HG03025 (cell line): ENCODE measurements at regions not wholly inside any gene's neighbourhood (a gene's known extent, or its start where the extent isn't known, plus 50 kb on each side); places are given as distances from the start of the nearest gene placed in this dataset.

Source experiments
- ATAC-seq: cut with Tn5 transposase; IDR thresholded peaks from one replicate; pipeline ENCODE4 v1.9.1; 2021; ENCODE audit warnings: mild to moderate bottlenecking, moderate library complexity; ENCODE audit not compliant: unreplicated experiment, low FRiP score

DNA sequence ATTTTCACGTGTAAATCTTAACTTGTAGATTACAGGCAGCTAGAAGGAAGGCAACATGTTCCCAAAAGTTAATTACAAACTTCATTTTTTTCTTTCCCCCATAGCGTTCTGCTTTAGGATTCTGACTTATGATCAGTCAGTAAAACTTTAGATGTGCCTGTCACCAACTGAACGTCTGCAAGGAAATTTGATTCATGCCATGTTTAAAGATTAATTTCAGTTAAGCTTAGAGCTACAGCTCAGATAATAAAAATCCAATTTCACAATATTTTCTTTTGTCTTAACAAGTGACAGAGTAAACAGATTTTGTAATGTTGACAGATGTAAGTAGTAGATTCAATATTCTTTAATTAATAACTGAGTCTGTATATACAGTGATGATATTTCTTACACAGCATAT, 253.1 kb downstream of the NFKBIZ start:
- ATAC-seq = no peak

DNA sequence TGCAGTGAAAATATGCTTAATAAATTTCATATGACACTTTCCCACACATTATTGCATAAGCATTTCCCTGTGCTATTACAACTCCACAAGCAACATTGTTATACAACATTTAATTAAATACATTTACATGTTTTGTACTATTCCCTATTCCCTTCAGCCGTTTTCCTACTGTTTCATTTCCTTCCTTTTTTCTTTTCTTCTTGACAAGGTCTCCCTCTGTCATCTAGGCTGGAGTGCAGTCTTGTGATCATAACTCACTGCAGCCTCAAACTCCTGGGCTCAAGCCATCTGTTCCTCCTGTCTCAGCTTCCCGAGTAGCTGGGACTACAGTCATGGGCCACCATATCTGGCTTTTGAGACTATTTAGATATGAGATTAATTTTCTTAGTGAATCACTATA, 254.7 kb downstream of the NFKBIZ start:
- ATAC-seq = no peak

DNA sequence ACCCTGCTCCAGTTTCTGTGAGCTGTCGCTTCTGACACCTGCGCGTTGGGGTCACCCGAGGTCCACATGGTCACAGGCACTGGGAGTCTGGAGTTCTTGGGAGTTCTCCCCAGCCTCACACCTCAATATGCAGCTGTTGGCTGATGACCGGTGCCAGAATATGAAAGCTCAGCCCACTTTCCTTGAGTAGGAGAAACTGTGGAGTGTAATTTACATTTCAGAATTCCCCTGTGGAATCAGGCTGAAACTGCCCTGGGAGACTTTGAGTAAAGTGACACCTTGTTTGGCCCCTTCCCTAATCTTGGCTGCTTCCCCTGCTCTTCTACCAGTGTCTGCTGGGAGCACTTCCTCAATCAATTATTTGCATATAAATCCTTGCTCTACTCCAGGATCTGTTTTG, 255.9 kb downstream of the NFKBIZ start:
- no peak for ATAC-seq

DNA sequence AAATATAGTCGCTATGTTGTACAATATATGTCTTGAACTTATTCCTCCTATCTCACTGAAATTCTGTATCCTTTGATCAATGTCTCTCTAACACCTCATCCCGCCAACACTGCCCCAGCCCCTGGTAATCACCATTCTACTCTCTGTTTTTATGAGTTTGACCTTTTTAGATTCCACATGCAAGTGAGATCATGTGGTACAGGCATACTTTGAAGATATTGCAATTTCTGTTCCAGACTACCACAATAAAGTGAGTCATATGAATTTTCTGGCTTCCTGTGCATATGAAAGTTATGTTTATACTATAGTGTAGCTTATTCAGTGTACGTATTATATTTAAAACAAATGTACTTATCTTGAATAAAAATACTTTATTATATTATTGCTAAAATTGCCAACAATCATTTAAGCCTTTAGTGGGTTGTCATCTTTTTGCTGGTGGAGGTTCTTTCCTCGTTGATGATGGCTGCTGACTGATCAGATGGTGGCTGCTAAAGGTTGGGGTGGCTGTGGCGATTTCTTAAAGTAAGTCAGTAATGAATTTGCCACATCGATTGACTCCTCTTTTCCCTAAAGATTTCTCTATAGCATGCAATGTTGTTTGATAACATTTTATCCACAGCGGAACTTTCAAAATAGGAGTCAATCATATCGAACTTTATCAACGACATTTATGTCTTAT, 257.2 kb downstream of the NFKBIZ start:
- ATAC-seq = no peak

DNA sequence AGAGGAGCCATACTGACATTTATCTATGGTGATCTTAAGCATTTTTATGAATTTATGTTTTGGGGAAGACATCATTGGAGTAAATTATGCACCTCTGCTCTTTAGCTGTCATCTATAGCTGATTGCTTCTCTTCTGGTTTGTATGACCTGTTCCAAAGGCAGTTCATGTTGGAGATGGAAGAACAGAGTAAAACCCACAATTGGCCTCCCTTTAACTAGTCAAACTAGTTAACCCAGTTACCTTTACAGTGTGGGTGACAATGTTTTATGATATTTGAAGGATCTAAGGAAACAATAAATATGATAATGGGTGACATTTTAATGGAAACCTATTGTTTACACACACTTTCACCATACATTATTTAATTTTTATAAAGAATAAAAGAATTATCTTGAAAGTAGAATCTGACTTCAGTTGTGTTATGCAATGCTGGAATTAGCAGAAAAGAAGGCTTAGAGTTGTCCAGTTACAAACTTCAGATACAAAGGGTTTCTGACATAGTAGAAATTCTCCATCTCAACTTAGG, 263.5 kb downstream of the NFKBIZ start:
- no peak for ATAC-seq

DNA sequence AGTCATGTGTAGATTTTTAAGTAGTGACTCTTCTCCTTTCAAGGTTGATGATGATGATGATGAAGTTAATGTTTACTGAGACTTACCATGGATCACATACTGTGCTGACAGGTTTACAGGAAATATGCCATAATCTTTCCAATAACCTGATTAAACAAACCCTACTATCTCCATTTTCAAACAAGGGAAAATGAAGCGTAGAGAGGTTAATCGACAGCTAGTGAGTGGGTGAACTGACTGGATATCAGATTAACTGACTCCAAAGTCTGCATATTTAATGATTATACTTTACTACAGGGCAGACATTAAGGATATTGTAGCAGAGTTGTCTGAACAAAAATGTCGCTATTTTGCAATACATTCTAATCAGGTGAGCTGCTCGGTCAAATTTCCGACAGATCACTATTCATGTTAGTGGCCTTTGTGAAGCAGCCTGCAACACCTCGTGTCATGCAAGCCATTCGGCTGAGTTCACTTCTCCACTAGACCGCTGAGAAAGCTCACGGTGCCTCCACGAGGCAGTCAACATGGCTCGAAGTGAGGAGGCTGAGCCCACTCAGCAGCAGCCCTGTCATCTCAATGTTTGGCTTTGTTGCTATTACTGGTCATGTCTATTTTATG, 264.2 kb downstream of the NFKBIZ start:
- no peak for ATAC-seq

DNA sequence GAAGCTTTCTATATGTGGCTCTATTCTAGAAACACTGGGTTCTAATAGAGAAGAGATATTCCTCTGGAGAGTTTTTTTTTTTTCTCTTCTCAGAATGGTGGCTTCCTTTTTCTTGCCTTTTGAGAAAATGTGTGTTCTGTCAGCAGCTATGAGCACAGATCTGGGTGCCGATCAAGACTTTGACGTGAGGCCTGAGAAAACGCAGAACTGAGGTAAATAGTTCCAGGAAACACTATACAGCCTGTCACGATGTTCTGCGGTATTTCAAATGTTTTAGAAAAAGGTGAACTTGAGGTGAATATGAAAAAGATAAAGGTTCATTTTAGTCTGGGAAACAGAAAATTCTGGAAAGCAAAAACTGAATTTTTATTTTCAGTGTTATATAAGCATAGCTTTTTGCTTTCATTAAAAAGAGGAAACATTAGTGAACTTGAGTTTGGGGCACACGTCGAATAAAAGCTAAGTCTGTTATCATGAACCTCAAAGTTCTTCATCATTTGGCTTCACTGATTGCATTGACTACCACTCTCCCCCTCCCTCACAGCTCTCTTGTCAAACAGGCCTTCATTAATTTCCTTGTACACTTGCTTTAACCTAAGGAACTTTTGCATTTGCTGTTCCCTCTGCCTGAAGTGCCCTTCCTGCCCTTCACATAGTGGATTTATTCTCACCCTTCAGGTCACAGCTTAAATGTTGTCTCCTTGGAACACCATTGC, 265.1 kb downstream of the NFKBIZ start:
- ATAC-seq = no peak

DNA sequence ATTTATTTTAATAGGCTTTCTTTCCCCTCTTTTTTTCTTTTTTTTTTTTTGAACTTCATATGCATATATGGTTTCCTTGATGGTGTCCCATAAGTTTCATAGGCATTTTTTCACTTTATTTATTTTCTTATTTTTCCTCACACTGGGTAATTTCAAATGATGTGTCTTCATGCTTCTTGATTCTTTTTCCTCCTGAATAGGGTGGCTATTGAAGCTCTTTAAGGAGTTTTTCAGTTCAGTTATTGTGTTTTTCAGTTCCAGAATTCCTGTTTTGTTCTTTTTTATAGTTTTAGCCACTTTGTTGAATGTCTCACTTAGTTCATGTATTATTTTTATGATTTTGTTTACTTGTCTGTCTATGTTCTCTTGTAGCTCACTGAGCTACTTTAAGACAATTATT, 273.2 kb downstream of the NFKBIZ start:
- ATAC-seq = no peak

DNA sequence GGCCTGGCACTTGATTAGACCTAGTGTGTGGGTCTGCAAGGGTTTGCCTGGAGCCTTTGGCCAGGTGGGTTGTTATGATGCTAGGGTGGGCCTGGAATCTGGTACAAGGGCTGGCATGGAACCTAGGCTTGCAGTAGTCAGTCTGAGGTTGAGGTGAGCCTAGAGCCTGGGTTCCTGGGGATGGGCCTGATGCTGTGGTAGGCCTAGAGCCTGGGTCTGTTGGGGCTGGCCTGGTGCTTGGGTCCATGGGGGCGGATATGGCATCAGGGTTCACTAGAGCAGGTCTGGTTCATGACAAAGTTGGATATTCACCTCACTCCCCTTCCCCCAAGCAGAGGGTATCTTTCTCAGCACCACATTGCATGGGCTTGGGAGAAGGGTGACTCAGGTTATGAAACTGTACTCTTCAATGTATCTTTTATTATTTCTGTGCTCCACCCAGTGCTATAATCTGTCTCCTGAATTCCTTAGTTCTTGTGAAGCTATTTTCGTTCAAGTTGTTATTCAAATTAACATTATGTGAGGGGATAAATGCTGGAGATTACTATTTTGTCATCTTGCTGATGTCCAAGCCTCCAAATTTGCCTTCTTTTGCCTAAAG, 274.4 kb downstream of the NFKBIZ start:
- ATAC-seq = no peak

DNA sequence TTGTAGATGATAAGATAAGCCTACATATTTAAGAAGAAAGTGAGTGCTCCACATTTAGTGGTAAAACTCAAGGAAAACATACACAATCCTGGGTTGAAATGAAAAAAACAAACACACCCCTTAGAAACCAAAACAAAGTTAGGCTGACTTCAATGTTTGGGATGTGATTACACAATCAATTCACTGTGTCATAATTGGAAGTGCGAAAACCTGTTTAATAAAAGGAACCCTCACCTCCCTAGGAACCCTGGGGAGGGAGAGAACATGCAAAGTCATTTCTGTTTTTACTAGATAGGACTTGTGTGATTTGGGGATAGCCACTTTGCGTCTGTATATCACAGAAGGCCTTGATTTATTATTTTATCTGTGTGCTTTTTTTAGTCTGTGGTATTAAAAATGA, 275.0 kb downstream of the NFKBIZ start:
- ATAC-seq = no peak

DNA sequence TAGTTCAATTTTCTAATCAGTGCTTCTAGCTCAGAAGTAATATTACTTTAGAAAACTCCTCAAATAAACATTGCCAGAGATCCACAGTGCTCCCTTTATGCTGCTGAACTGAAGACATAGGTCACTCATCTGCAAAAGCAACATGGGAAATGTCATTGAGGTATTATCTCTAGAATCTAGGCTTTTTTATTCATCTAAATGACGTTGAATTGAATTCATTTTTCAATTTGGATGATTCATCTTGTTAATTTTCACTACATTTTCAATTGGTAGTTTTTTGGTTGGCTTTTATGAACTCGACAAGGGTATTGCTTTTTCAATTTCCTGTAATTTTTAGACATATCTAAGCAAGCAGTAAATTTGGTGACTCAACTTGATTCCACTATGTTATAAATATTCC, 275.4 kb downstream of the NFKBIZ start:
- ATAC-seq = no peak

DNA sequence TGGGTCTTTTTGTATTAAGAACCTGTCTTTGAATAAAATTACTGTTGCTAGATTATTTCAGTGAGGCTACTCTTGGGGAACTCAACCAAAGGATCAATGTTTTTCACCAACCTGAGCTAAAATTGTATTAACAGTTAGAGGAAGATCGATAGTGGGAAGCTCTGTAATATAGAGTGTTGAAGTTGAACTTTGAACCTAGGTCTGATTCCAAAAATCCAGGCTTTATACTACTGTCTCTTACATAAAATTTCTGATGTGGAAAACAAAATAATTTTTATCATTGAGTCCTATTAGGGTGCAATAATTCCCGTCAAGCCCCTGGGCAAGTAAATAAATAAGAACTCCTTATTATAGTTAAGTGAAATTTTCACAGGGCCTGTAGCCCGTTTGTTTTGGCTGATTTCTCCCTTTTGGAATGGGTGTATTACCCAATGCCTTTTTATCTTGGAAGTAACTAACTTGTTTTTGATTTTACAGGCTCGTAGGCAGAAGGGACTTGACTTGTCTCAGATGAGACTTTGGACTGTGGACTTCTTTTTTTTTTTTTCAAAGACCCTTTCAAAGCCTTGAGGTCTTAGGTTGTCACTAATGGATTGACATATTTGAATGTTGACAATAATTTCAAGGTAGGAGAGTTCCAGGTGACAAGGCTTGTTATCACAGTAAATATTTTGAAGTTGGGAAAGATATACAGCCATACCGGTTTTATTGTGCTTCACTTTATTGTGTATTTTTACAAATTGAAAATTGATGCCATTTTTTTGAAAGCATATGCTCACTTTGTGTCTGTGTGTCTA, 276.1 kb downstream of the NFKBIZ start:
- ATAC-seq = no peak

DNA sequence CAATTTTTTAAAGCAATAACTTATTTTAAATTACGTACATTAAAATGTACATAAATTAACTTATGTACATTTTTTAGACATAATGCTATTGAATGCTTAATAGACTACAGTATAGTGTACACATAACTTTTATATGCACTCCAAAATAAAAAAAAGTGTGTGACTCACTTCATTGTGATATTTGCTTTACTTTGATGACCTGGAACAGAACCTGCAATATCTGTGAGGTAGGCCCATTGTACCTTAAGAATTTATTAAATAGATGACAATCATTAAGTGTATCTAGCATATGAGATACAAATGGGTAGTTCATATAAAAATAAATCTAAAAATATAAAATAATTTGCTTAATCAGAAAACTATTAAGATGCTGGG, 276.7 kb downstream of the NFKBIZ start:
- ATAC-seq = no peak

DNA sequence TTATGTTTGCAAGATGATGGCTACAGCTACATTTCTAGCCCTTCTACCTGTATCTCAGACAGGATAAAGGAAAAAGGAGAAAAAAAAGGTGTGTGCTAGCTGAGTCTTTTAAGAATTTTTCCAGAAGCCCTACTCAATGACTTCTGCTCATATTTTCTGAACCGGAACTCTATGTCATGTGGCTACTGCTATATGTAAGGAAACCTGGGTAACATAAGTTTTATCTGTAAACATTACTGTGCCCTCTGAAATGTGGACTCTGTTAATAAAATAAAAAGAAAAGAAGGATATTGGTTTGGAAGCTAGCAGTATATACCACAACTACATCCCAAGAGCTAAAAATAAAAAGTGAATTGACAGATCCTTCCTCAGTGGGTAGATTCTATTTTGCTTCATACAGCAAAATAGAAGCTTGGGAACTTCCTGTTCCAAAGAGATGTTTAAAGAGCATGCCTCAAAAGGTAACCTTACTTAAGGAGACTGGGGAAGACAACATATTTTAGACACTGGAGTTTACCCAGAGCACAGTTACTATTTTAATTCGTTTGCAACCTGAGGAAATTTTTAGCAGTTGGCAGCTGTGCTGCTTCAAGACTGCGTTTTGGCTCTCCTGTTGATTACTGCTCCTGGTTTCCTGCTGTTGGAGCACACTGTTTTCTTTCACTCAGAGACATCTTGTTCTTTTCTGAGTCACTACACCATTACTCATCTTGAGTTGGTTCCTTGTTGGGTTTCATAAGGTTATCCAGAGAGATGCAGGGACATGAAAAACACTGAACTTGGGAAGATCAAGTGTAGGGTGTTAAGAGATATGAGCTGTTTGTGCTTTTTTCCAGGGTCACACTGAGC, 280.7 kb downstream of the NFKBIZ start:
- no peak for ATAC-seq

DNA sequence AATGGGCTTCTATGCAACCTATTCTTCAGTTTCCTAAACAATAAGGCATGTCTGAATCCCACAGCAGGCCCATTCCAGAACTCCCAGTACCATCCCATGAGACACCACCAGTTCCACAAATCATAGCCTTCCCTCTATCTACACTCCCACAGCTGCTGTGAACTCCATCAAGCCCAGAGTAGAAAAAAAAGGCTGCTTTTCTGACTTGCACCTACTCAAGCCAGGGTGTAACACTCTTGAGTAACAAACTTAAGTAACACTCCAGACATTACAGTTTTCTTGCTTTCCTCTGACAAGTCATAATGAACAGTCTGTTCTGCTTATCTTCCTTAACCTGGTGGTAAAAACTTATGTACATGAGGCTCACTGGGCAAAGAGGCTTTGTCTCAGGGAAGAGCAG, 283.1 kb downstream of the NFKBIZ start:
- ATAC-seq = no peak

DNA sequence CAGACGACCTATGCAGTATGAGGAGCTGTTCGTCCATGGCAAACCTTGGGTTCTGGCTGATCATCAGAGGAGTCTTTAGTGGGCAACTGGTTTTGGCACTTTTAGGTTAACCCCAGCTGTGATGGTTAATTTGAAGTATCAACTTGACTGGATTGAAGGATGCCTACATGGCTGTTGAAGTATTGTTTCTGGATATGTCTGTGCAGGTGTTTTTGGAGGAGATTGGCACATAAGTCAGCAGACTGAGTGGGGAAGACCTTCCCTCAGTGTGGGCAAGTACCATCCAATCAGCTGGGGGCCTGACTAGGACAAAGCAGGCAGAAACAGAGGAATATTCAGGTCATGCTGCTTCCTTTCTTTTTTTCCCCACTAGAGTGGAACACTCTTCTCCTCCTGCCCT, 284.1 kb downstream of the NFKBIZ start:
- ATAC-seq = no peak

DNA sequence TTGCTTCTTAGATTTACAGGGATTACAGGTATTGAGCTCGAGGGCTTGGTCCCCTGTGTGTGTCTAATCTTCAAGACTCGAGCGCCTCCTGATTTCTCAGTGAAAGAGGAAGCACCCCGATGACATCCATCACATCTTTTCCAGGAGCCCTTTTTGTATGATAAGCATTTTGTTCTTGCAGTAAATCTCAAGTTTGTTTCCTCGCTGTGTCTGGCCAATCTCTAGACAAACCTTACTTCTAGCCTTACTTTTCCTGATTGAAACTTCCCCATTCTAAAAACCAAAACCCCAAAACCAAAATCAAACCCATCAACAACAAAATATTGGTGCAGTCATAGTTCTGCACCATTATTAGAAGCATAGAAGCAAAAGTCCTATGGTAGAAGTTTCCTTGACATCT, 286.0 kb downstream of the NFKBIZ start:
- ATAC-seq = no peak

DNA sequence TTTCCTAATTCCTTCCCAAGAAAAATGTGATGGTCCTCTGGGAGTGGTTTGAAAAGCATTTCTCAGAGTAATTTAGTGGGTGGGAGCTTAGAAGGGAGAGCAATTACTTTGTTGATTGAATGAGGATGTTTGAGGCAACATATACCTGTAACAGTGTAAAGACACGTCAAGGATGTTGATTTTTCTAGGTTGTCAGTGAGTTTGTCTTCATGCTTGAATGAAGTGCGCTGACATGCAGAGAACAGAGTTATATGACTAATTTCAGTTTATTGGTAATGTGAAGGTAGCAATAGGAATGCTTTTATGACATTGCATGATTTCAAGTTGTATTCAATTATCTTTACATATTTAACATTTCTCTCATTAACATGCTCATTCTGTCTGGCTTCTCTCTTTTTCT, 286.9 kb downstream of the NFKBIZ start:
- no peak for ATAC-seq

DNA sequence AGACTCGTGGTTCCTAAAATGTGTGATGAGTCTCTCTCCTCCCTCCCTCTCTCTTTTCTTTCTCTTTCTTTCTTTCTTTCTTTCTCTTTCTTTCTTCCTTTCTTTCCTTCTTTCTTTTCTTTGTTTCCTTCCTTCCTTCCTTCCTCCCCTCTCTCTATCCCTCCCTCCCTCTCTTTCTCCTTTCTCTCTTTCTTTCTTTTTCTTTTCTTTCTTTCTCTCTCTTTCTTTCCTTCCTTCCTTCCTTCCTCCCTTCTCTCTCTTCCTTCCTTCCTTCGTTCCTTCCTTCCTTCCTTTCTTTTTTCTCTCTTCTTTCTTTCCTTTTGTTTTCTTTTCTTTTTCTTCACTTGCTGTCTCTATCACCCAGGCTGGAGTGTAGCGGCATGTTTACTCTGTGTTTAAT, 290.8 kb downstream of the NFKBIZ start:
- no peak for ATAC-seq
